Renal cortex interstitium (tissue), 11 donors: ENCODE measurements at regions not wholly inside any gene's neighbourhood (a gene's known extent, or its start where the extent isn't known, plus 50 kb on each side); places are given as distances from the start of the nearest gene placed in this dataset.
"Not testable (repeated sequence)": the region's sequence is repeated elsewhere in the genome, so short reads cannot be mapped to it uniquely, and the experiment has no call there.

Source experiments
- DNase-seq, 11 donors: peaks; one replicate each; pipeline ENCODE4 v3.0.0-alpha.2; 2013; ENCODE audit warnings: low read depth in 9 of 11, low spot score in 4 of 11; ENCODE audit errors: extremely low read depth in 1 of 11

DNA sequence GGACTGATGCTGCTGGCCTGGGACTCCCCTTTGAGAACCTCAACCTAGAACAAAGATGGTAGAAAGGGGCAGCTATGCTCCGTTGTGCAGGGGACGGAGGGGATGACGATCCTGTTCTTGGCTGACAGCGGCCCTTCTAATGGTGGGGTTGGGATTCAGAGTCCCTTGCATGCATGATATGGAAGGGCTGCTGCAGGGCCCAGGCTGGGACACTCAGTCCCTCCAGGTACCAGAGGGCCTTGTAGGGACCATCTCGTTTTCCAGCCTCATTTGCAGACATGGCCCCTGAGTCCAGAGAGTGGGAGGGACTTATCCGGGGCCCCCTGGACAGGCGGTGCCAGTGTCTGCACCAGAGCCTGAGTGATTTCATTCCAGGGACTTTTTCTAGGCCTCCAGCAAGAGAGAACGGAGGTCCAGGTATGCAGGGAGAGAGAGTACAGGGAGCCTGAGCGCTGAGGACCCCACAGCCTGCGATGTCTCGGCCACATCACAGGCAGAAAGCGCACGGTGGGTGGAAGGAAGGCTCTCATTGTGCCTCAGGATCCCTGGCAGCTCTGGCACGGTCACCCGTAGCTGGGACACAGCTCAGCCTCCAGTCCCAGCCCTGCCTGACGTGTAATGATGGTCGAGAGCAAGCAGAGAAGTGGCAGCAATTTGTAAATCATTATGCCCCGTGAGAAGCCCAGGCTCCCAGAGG lies 860.8 kb downstream of the TBC1D22A start:
- no peak for DNase-seq

- no peak for DNase-seq
These were observed 860.1 kb downstream of the TBC1D22A start for GRCh38 chr22:47622541-47622940.

GRCh38 chr22:47621253-47621652 lies 858.8 kb downstream of the TBC1D22A start:
- DNase-seq: no peak

- DNase-seq: no peak
These were observed 857.9 kb downstream of the TBC1D22A start for GRCh38 chr22:47620391-47620790.

DNA sequence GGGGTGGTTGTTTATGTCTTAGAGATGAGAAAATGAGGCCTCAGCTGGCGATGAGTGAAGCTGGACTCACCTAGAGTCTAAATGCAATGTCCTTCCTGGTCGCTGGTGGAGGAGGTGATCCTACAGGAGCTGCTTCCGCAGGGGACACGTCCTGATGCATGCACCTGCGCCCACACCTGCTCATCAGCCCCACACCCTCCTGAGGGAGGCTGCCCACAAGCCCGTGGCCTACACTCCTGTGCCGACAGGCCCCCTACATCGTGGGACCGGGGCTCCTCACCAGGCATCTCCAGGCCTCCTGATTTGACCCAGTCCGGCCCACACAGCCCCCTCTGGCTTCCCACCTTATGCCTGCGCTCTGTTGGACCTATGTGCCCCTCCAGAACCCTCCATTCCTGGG lies 857.2 kb downstream of the TBC1D22A start:
- no peak for DNase-seq

GRCh38 chr22:47618180-47619010 lies 855.9 kb downstream of the TBC1D22A start:
- no peak for DNase-seq

DNA sequence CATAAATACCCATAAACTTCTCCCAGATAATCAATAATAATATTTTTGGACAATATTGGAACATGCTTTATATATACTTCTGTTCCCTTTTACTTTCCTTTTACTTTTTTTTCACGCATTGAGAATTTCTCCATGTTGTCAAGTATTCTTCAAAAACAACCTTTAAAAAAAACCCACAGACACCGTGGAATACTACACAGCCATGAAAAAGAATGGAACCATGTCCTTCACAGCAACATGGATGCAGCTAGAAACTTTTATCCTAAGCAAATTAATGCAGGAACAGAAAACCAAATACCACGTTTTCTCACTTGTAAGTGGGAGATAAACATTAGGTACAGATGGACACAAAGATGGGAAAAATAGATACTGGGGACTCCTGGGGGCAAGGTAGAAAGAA lies 854.7 kb downstream of the TBC1D22A start:
- no peak for DNase-seq

DNA sequence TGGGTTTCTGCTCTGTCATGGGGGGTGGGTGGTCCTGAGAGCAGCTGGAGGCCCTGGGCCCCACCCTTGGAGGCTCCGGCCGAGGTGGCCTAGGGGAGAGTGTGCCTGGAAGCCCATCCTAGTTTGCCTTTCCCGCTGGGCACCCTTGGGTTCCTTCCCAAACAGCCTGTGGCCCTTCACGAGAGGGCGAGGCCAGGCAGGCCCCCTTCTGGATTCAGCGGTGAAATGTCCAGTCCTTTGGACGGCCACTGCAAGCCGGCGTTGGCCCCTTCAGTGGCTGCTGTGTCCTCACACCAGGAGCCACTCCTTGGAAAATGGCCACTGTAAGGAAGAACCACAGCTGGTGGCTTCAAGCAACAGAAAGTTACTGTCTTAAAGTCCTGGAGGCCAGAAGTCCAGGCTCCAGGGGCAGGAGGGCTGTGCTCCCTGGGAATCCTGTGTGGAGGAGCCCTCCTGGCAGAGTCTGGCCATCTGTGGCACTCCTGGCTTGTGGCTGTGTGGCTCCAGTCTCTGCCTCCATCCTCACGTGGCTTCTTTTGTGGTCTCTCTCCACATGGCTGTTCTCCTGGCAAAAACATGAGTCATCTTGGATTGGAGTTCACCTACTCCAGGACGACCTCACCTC lies 854.1 kb downstream of the TBC1D22A start:
- no peak for DNase-seq

DNA sequence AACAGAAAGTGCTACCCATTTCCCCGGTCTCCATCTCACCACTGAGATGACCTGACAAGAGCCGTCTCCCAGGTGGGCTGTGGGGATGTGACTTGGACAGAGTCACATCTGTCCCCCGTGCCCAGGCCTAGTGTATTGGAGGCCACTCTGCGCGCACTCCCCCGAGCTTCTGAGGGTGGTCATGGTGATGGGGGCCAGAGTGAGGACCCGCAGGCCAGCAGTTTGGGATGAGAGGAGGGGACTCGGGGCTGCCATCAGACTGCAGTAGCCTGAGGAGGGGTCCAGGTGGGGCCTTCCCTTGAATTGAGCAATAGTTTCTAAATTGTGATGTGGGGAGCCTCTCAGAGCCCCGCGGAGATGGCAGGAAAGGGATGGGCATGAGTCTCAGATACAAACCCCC lies 852.6 kb downstream of the TBC1D22A start:
- no peak for DNase-seq

DNA sequence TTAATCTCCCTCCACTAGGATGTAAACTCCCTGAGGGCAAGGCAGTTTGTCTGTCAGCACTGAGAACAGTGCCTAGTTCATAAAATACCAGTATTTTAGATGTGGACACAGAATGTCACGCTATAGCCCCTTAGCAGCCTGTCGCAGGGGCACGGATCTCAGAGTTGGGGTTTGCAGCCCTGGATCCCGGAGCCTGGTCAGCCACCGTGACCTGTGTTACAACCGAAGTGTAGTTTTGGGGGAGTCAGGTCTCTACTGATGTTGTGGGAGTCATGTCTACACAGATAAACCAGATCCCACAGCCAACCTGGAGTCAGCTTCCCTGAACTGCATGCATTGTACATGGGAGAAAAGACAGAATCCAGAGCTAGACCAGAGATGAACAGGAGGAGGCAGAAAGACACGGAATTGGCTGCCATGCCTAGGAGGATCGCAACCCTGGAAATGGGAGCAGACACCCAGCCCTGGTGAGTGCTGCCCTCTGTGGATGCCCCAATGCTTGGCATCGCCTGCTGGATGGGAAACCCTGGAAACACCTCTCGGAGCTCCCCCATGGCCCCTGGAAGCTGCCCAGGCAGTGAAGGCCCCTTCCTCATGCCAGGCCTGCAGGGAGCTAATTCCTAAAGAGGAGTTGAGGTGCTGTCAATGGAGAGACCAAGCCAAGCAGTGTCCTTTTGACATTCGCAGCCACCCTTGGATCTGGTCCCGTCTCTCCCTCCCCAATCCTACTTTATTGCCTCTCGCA lies 851.3 kb downstream of the TBC1D22A start:
- no peak for DNase-seq

DNA sequence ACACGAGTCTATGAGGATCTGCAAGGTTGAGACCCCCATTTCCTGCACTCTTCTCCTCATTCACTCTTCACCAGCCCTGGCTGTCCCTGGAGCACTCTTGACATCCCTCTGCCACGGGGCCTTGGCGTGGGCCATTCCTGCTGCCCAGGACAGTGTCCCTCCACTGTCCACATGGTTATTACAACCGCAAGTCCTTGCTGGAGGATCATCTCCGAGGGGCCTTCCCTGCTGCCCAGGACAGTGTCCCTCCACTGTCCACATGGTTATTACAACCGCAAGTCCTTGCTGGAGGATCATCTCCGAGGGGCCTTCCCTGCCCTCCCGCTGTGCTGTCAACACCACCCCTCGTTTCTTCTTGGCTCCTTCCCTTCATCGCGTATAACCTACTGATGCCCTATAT lies 850.7 kb downstream of the TBC1D22A start:
- not testable (repeated sequence) for DNase-seq

DNA sequence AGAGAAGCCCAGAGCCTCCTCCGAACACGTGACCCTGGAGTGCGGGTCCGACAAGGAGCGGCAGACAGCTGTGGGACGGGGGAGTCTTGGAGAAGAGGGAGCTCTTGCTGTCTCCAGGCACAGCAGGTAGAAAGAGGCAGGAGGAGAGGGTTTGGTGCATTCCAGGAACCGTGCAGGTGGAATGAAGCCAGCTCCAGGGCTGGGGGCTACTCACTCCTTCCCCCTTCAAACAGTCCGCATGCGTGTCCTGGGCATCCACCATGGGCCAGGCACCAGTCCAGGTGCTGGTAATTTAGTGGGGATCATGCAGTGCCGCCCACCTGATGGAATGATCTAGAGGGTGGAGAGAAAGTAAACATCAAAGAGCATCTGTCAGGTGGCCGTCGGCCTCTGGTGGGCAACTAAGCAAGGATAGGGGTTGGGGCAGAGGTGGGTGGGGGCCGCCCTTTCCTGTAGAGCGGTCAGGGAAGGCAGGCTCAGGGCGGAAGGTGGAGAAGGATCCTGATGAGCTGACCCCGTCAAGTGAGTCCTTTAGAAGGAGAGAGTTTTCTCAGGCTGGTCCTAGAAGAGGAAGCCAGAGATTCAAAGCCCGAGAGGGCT lies 850.0 kb downstream of the TBC1D22A start:
- no peak for DNase-seq

GRCh38 chr22:47610764-47611163 lies 848.3 kb downstream of the TBC1D22A start:
- no peak for DNase-seq

GRCh38 chr22:47610281-47610680 lies 847.8 kb downstream of the TBC1D22A start:
- no peak for DNase-seq

- DNase-seq: no peak
These were observed 847.2 kb downstream of the TBC1D22A start for GRCh38 chr22:47609653-47610052.

- no peak for DNase-seq
These were observed 846.0 kb downstream of the TBC1D22A start for GRCh38 chr22:47608421-47608820.

- no peak for DNase-seq
These were observed 845.0 kb downstream of the TBC1D22A start for GRCh38 chr22:47607486-47607885.

- DNase-seq: no peak
These were observed 844.0 kb downstream of the TBC1D22A start for GRCh38 chr22:47606426-47606825.

- no peak for DNase-seq
These were observed 843.4 kb downstream of the TBC1D22A start for GRCh38 chr22:47605886-47606285.
